A549 (cell line): ENCODE measurements at regions not wholly inside any gene's neighbourhood (a gene's known extent, or its start where the extent isn't known, plus 50 kb on each side); places are given as distances from the start of the nearest gene placed in this dataset.

Source experiments
- ATAC-seq, 2 experiments: fragments of 200-7000 bp in 1 of 2; fragments of >200 bp in 1 of 2; cut with Nextera tagmentation in 1 of 2; cut with Tn5 transposase in 1 of 2; 3 replicates each; pipeline versions ENCODE4 v1.8.0 to v1.9.1; 2018 to 2020; ENCODE audit warnings: mild to moderate bottlenecking in 1 of 2, moderate library complexity in 1 of 2
- CTCF ChIA-PET: fragments of 300-600 bp; sonication (Branson Sonifier 250); formaldehyde crosslinking; extraction: SDS; loops from one replicate; lab custom pipeline; 2021; ENCODE audit warnings: antibody characterized with exemption, inconsistent platforms; lab: Yijun Ruan, JAX
- POLR2A ChIA-PET: fragments of 350-600 bp; formaldehyde crosslinking; extraction: SDS; loops from one replicate; lab custom pipeline; 2021; ENCODE audit warnings: antibody characterized with exemption, inconsistent platforms; lab: Yijun Ruan, JAX
- DNase-seq, 2 experiments: peaks; one replicate each; pipeline versions ENCODE4 v3.0.0 to v3.0.0-alpha.2; 2011 to 2016; ENCODE audit warnings: low read depth in 1 of 2, low spot score in 1 of 2
- FAIRE-seq: peaks from 2 replicates; lab custom pipeline; 2011; peaks lifted over from hg19 to GRCh38; lab: Jason Lieb, UNC
- H3K27ac ChIP-seq, 2 experiments: fragments of >200 bp; sonication (Bioruptor Twin); formaldehyde crosslinking; 3 replicates each; pipeline ENCODE4 v1.5.1; 2016 to 2017
- H3K4me1 ChIP-seq: fragments of >200 bp; sonication (Bioruptor Twin); formaldehyde crosslinking; 3 replicates; pipeline ENCODE4 v1.6.1; 2016
- H3K4me2 ChIP-seq: fragments of >200 bp; sonication (Bioruptor Twin); formaldehyde crosslinking; 3 replicates; pipeline ENCODE4 v1.6.1; 2016
- H3K4me3 ChIP-seq: fragments of >200 bp; sonication (Bioruptor Twin); formaldehyde crosslinking; 3 replicates; pipeline ENCODE4 v1.5.1; 2016
- H3K9me3 ChIP-seq: fragments of >200 bp; sonication (Bioruptor Twin); formaldehyde crosslinking; 3 replicates; pipeline ENCODE4 v1.6.1; 2016
- CBX2 ChIP-seq: fragments of 200-600 bp; sonication (generic); IDR thresholded peaks from 2 replicates; pipeline ENCODE4 v1.6.1; 2016; ENCODE audit warnings: low read depth, mild to moderate bottlenecking, borderline replicate concordance
- CBX8 ChIP-seq: fragments of 200-600 bp; sonication (generic); IDR thresholded peaks from 2 replicates; pipeline ENCODE4 v1.6.1; 2016
- CEBPB ChIP-seq, 2 experiments: fragments of >200 bp in 1 of 2; sonication (Bioruptor Twin) in 1 of 2; formaldehyde crosslinking in 1 of 2; IDR thresholded peaks; 2 replicates each; pipeline ENCODE4 v1.6.1; 2012 to 2016
- CHD2 ChIP-seq: fragments of 150-350 bp; IDR thresholded peaks from 2 replicates; pipeline ENCODE4 v1.6.1; 2014; ENCODE audit warnings: low read length; ENCODE audit not compliant: partially characterized antibody
- ELK1 ChIP-seq: fragments of 150-350 bp; IDR thresholded peaks from 2 replicates; pipeline ENCODE4 v1.6.1; 2014; ENCODE audit warnings: low read depth, mild to moderate bottlenecking, low read length
- FOSL2 ChIP-seq, 2 experiments: fragments of 450-650 bp in 1 of 2; fragments of >200 bp in 1 of 2; sonication (Bioruptor Twin) in 1 of 2; formaldehyde crosslinking; IDR thresholded peaks; 2 replicates each; pipeline versions ENCODE4 v1.5.0 to v1.6.1; 2016 to 2020; ENCODE audit warnings: mild to moderate bottlenecking in 1 of 2, moderate library complexity in 1 of 2
- GATA3 ChIP-seq: IDR thresholded peaks from 2 replicates; pipeline ENCODE4 v1.6.1; 2012; ENCODE audit warnings: borderline replicate concordance
- HEYL ChIP-seq: fragments of 250-450 bp; sonication (Bioruptor Pico); IDR thresholded peaks from 2 replicates; pipeline ENCODE4 v1.8.0; 2021; ENCODE audit warnings: mild to moderate bottlenecking, moderate library complexity
- HMGXB4 ChIP-seq: fragments of 250-450 bp; sonication (Bioruptor Pico); IDR thresholded peaks from 2 replicates; pipeline ENCODE4 v1.5.0; 2021; ENCODE audit warnings: mild to moderate bottlenecking, moderate library complexity, borderline replicate concordance
- HOXB13 ChIP-seq: fragments of 250-450 bp; sonication (Bioruptor Pico); IDR thresholded peaks from 2 replicates; pipeline ENCODE4 v1.5.0; 2020; ENCODE audit warnings: low read depth, mild to moderate bottlenecking, moderate library complexity
- MAFK ChIP-seq: fragments of 450-650 bp; IDR thresholded peaks from 2 replicates; pipeline ENCODE4 v1.6.1; 2014; ENCODE audit not compliant: partially characterized antibody
- NPAS2 ChIP-seq: fragments of 250-450 bp; sonication (Bioruptor Pico); IDR thresholded peaks from 2 replicates; pipeline ENCODE4 v1.8.0; 2022; ENCODE audit warnings: mild to moderate bottlenecking, moderate library complexity, borderline replicate concordance
- NR3C1 ChIP-seq: fragments of >200 bp; sonication (Bioruptor Twin); formaldehyde crosslinking; IDR thresholded peaks from 3 replicates; pipeline ENCODE4 v1.6.1; 2017
- PBX3 ChIP-seq: IDR thresholded peaks from 2 replicates; pipeline ENCODE4 v1.6.1; 2012
- POLR2A ChIP-seq: IDR thresholded peaks from 2 replicates; pipeline ENCODE4 v1.6.1; 2012; ENCODE audit warnings: mild to moderate bottlenecking, low read length
- RARB ChIP-seq: fragments of 250-450 bp; sonication (Bioruptor Pico); IDR thresholded peaks from 2 replicates; pipeline ENCODE4 v1.8.0; 2021; ENCODE audit warnings: mild to moderate bottlenecking, moderate library complexity
- REST ChIP-seq: fragments of 200-600 bp; sonication (generic); IDR thresholded peaks from 2 replicates; pipeline ENCODE4 v1.6.1; 2016; ENCODE audit warnings: antibody characterized with exemption, mild to moderate bottlenecking, moderate library complexity
- RFX5 ChIP-seq: fragments of 450-650 bp; IDR thresholded peaks from 2 replicates; pipeline ENCODE4 v1.7.1; 2014; ENCODE audit warnings: antibody characterized with exemption, mild to moderate bottlenecking, moderate library complexity
- SMC3 ChIP-seq: fragments of >200 bp; sonication (Bioruptor Twin); formaldehyde crosslinking; IDR thresholded peaks from 3 replicates; pipeline ENCODE4 v1.6.1; 2018; ENCODE audit warnings: inconsistent platforms
- USF2 ChIP-seq: fragments of 450-650 bp; IDR thresholded peaks from 2 replicates; pipeline ENCODE4 v1.6.1; 2014; ENCODE audit warnings: antibody characterized with exemption
- ZFP36 ChIP-seq: fragments of 450-650 bp; IDR thresholded peaks from 2 replicates; pipeline ENCODE4 v1.6.1; 2014; ENCODE audit warnings: borderline replicate concordance; ENCODE audit not compliant: partially characterized antibody
- WGBS: methylation state at CpG from one replicate; pipeline ENCODE4 v1.1.6; 2017; ENCODE audit errors: missing lambda C conversion rate; 5-methylcytosine and 5-hydroxymethylcytosine counted together

- CTCF ChIA-PET, result interaction anchor here (1.6 kb wide), 1 partner anchor 9 kb away, joined by 5 read pairs; no protein-coding TSS in a partner anchor
These were observed 201.0 kb downstream of the SNX19 start for GRCh38 chr11:130715085-130715876.

GRCh38 chr11:130715877-130716220, 200.4 kb downstream of the SNX19 start:
- H3K27ac ChIP-seq, result no peak overlapping the region
- H3K4me1 ChIP-seq, result no peaks in the 10 kb centered on the region
- DNase-seq, result no peak
- no peaks in the 10 kb centered on the region for H3K9me3 ChIP-seq
- WGBS, result 7% methylated on average over 1 of the region's 1 CpG
- H3K4me3 ChIP-seq, result no peak overlapping the region
- H3K4me2 ChIP-seq, result no peak overlapping the region
- ChIA-PET POLR2A (no interaction called here), CTCF (no interaction called here)
- no peak for ATAC-seq
- FAIRE-seq, result no peak
- TF ChIP-seq USF2, result no peak
- no peak for TF ChIP-seq POLR2A
- TF ChIP-seq ZFP36, result no peak
- TF ChIP-seq HMGXB4 (CRISPR knock-in tag), result no peak
- TF ChIP-seq RARB (CRISPR knock-in tag), result no peak
- no peak for TF ChIP-seq FOSL2 (IDR thresholded peaks at IDR 0.05)
- TF ChIP-seq FOSL2 (CRISPR knock-in tag; IDR thresholded peaks at IDR 0.05), result no peak
- no peak for TF ChIP-seq GATA3
- TF ChIP-seq HOXB13 (CRISPR knock-in tag), result no peak
- no peak for TF ChIP-seq NPAS2 (CRISPR knock-in tag)
- no peak for TF ChIP-seq SMC3
- no peak for TF ChIP-seq NR3C1
- no peak for TF ChIP-seq MAFK
- TF ChIP-seq CBX2, result no peak
- no peak for TF ChIP-seq RFX5
- no peak for TF ChIP-seq CHD2
- no peak for TF ChIP-seq CEBPB (IDR thresholded peaks at IDR 0.05)

More at GRCh38 chr11:130715085-130715876, 201.0 kb downstream of the SNX19 start:
- POLR2A ChIA-PET, result no interaction called here
- TF ChIP-seq ELK1 (no peak), FOSL2 (IDR thresholded peaks at IDR 0.05) (no peak), FOSL2 (CRISPR knock-in tag; IDR thresholded peaks at IDR 0.05) (no peak), CBX2 (no peak), REST (no peak), HEYL (CRISPR knock-in tag) (no peak), PBX3 (no peak), CHD2 (no peak), CBX8 (no peak)
- Histone ChIP-seq H3K4me2 (no peak overlapping the region), H3K4me1 (no peaks in the 10 kb centered on the region), H3K9me3 (no peaks in the 10 kb centered on the region), H3K4me3 (no peak overlapping the region), H3K27ac (no peak overlapping the region)
- DNase-seq (no peak), FAIRE-seq (no peak), ATAC-seq (no peak)
- 41% methylated on average over 4 of the region's 4 CpGs for WGBS
